ENCODE measurements at regions not wholly inside any gene's neighbourhood (a gene's known extent, or its start where the extent isn't known, plus 50 kb on each side); places are given as distances from the start of the nearest gene placed in this dataset.

DNA sequence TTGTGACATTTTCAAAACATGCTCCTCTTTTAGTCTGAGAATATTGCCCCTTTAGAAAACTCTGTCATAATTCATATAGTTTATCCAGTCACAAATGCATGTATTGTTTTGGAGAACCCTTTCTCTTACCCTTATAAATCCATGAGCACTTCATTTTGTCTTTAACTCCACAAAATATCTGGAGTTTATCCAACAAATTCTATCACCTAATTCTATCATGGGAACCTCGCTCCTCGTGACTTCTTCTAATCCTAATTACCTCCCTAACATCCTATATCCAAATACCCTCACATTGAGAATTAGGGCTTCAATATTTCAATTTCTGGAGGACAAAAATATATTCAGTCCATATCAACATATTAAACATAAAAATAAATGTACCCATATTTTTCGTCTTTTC is 1565.9 kb downstream of the ARAP2 start:
- H3K27ac ChIP-seq (ENCODE audit: low read depth, low read length, poor library complexity, severe bottlenecking), result no peak overlapping the region
- H3K79me2 ChIP-seq (ENCODE audit: insufficient read depth, low read length), result no peaks in the 10 kb centered on the region
- H3K9me2 ChIP-seq (ENCODE audit: low read depth, low read length), result no peaks in the 10 kb centered on the region
- no peaks in the 10 kb centered on the region for H3K36me3 ChIP-seq (ENCODE audit: insufficient read depth, low read length)
- no peak overlapping the region for H3K4me3 ChIP-seq (ENCODE audit: low read depth, low read length, poor library complexity, severe bottlenecking)
- no peaks in the 10 kb centered on the region for H4K20me1 ChIP-seq (ENCODE audit: insufficient read depth, low read length)
- no peak overlapping the region for H2AFZ ChIP-seq (ENCODE audit: low read length)
- H3K9ac ChIP-seq (ENCODE audit: low read length), result no peak overlapping the region
- no peaks in the 10 kb centered on the region for H3K9me3 ChIP-seq (ENCODE audit: low read length)
- no peaks in the 10 kb centered on the region for H3F3A ChIP-seq (ENCODE audit: insufficient read depth, low read length)
- no peaks in the 10 kb centered on the region for H3K4me1 ChIP-seq (ENCODE audit: insufficient read depth, low read length, severe bottlenecking)
- TF ChIP-seq EZH2 (IDR thresholded peaks at IDR 0.05; ENCODE audit: borderline replicate concordance, low read length), result no peak
- TF ChIP-seq, protein P1, sequence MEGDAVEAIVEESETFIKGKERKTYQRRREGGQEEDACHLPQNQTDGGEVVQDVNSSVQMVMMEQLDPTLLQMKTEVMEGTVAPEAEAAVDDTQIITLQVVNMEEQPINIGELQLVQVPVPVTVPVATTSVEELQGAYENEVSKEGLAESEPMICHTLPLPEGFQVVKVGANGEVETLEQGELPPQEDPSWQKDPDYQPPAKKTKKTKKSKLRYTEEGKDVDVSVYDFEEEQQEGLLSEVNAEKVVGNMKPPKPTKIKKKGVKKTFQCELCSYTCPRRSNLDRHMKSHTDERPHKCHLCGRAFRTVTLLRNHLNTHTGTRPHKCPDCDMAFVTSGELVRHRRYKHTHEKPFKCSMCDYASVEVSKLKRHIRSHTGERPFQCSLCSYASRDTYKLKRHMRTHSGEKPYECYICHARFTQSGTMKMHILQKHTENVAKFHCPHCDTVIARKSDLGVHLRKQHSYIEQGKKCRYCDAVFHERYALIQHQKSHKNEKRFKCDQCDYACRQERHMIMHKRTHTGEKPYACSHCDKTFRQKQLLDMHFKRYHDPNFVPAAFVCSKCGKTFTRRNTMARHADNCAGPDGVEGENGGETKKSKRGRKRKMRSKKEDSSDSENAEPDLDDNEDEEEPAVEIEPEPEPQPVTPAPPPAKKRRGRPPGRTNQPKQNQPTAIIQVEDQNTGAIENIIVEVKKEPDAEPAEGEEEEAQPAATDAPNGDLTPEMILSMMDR (IDR thresholded peaks at IDR 0.05; ENCODE audit: low read length), result no peak
- no peak overlapping the region for H3K4me2 ChIP-seq (ENCODE audit: low read length)
- no peaks in the 10 kb centered on the region for H3K27me3 ChIP-seq (ENCODE audit: insufficient read depth, low read length)

DNA sequence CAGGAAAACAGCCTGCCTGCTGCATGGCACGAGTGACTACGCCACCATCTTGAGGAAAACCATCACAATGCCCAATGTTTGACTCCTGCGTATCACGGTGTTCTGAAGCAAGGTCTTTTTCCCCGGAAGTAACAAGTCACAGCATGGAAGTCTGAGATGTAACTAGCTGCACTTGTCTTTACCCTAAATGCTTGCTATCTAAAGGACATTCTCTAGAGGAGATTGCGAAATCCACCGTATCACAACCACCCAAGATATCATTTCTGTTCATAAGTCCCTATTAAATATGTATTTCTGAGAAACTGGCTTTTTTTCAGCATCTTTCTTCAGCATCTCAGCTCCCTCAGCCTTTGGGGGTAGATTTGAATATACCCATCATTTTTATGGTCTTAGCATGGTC is 1565.1 kb downstream of the ARAP2 start:
- H2AFZ ChIP-seq (ENCODE audit: low read length), result no peak overlapping the region

DNA sequence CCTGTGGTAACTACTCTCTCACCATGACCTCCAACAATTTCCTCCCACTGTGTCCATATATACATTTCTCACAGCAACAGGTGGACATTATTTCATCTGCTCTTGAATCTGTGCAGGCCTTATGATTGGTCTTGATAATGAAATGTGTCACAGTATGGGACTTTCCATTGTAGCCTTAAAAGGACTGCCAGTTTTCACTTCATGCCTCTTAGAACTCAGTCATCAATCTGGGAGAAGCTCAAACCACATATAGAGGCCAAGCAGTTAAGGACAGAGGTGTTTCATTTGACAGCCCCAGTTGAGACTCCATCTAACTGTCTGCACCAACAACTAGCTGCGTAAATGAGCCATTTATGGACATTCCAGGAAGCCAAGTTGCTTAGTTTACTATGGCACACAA is 1534.8 kb downstream of the ARAP2 start:
- Histone ChIP-seq H3K27me3 (ENCODE audit: insufficient read depth, low read length) (no peaks in the 10 kb centered on the region), H4K20me1 (ENCODE audit: insufficient read depth, low read length) (no peaks in the 10 kb centered on the region), H3K4me1 (ENCODE audit: insufficient read depth, low read length, severe bottlenecking) (no peaks in the 10 kb centered on the region), H3K79me2 (ENCODE audit: insufficient read depth, low read length) (no peaks in the 10 kb centered on the region), H2AFZ (ENCODE audit: low read length) (no peak overlapping the region), H3K36me3 (ENCODE audit: insufficient read depth, low read length) (no peaks in the 10 kb centered on the region), H3K9me3 (ENCODE audit: low read length) (no peaks in the 10 kb centered on the region), H3K9ac (ENCODE audit: low read length) (no peak overlapping the region), H3K27ac (ENCODE audit: low read depth, low read length, poor library complexity, severe bottlenecking) (no peak overlapping the region), H3K9me2 (ENCODE audit: low read depth, low read length) (no peaks in the 10 kb centered on the region), H3K4me2 (ENCODE audit: low read length) (no peak overlapping the region), H3F3A (ENCODE audit: insufficient read depth, low read length) (no peaks in the 10 kb centered on the region), H3K4me3 (ENCODE audit: low read depth, low read length, poor library complexity, severe bottlenecking) (no peak overlapping the region)
- TF ChIP-seq EZH2 (IDR thresholded peaks at IDR 0.05; ENCODE audit: borderline replicate concordance, low read length), result no peak
- TF ChIP-seq, protein P1 (IDR thresholded peaks at IDR 0.05; ENCODE audit: low read length), result no peak

More for the DNA sequence above, 1565.1 kb downstream of the ARAP2 start:
- H3K27me3 ChIP-seq (ENCODE audit: insufficient read depth, low read length), result no peaks in the 10 kb centered on the region
- H3F3A ChIP-seq (ENCODE audit: insufficient read depth, low read length), result no peaks in the 10 kb centered on the region
- no peak overlapping the region for H3K27ac ChIP-seq (ENCODE audit: low read depth, low read length, poor library complexity, severe bottlenecking)
- TF ChIP-seq, protein P1 (IDR thresholded peaks at IDR 0.05; ENCODE audit: low read length), result no peak
- no peak for TF ChIP-seq EZH2 (IDR thresholded peaks at IDR 0.05; ENCODE audit: borderline replicate concordance, low read length)
- H4K20me1 ChIP-seq (ENCODE audit: insufficient read depth, low read length), result no peaks in the 10 kb centered on the region
- H3K4me3 ChIP-seq (ENCODE audit: low read depth, low read length, poor library complexity, severe bottlenecking), result no peak overlapping the region
- no peaks in the 10 kb centered on the region for H3K4me1 ChIP-seq (ENCODE audit: insufficient read depth, low read length, severe bottlenecking)
- no peaks in the 10 kb centered on the region for H3K79me2 ChIP-seq (ENCODE audit: insufficient read depth, low read length)
- no peaks in the 10 kb centered on the region for H3K9me2 ChIP-seq (ENCODE audit: low read depth, low read length)
- no peak overlapping the region for H3K4me2 ChIP-seq (ENCODE audit: low read length)
- no peak overlapping the region for H3K9ac ChIP-seq (ENCODE audit: low read length)
- no peaks in the 10 kb centered on the region for H3K9me3 ChIP-seq (ENCODE audit: low read length)
- H3K36me3 ChIP-seq (ENCODE audit: insufficient read depth, low read length), result no peaks in the 10 kb centered on the region

Measured in OCI-LY1 (cell line).